Astrocyte (in vitro differentiated cells and primary cell): ENCODE measurements at regions not wholly inside any gene's neighbourhood (a gene's known extent, or its start where the extent isn't known, plus 50 kb on each side); places are given as distances from the start of the nearest gene placed in this dataset.

Experiments used
- DNase-seq: peaks from one replicate; pipeline ENCODE4 v3.0.0-alpha.2; 2010; ENCODE audit warnings: low read depth
- FAIRE-seq: peaks from 2 replicates; lab custom pipeline; 2011; peaks lifted over from hg19 to GRCh38; lab: Jason Lieb, UNC
- H2AFZ ChIP-seq: 2 replicates; pipeline ENCODE4 v1.6.0; 2012; ENCODE audit warnings: low read depth, low read length, inconsistent platforms
- H3K27ac ChIP-seq: 2 replicates; pipeline ENCODE4 v1.5.1; 2011; ENCODE audit warnings: low read depth, low read length, inconsistent platforms
- H3K27me3 ChIP-seq: 2 replicates; pipeline ENCODE4 v1.6.0; 2011; ENCODE audit warnings: low read length, inconsistent platforms; ENCODE audit not compliant: insufficient read depth
- H3K36me3 ChIP-seq: 2 replicates; pipeline ENCODE4 v1.5.1; 2011; ENCODE audit warnings: low read length, inconsistent platforms; ENCODE audit not compliant: insufficient read depth
- H3K4me1 ChIP-seq: 2 replicates; pipeline ENCODE4 v1.5.1; 2011; ENCODE audit warnings: low read length, inconsistent platforms; ENCODE audit not compliant: insufficient read depth
- H3K4me2 ChIP-seq: 2 replicates; pipeline ENCODE4 v1.6.0; 2012; ENCODE audit warnings: low read length, inconsistent platforms
- H3K4me3 ChIP-seq: 2 replicates; pipeline ENCODE4 v1.5.1; 2011; ENCODE audit warnings: low read depth, mild to moderate bottlenecking, low read length, inconsistent platforms; ENCODE audit not compliant: insufficient read depth
- H3K79me2 ChIP-seq: 2 replicates; pipeline ENCODE4 v1.6.0; 2012; ENCODE audit warnings: mild to moderate bottlenecking, low read length, inconsistent platforms; ENCODE audit not compliant: insufficient read depth
- H3K9ac ChIP-seq: 2 replicates; pipeline ENCODE4 v1.6.0; 2012; ENCODE audit warnings: mild to moderate bottlenecking, low read length, inconsistent platforms
- H3K9me3 ChIP-seq: 2 replicates; pipeline ENCODE4 v1.5.1; 2012; ENCODE audit warnings: low read depth, mild to moderate bottlenecking, low read length, inconsistent platforms; ENCODE audit not compliant: insufficient read depth
- H4K20me1 ChIP-seq: 2 replicates; pipeline ENCODE4 v1.6.0; 2012; ENCODE audit warnings: low read length, inconsistent platforms; ENCODE audit not compliant: insufficient read depth
- H3K27ac Mint-ChIP-seq: one replicate; pipeline ENCODE4 v1.8.0; 2021; ENCODE audit warnings: mild to moderate bottlenecking, mixed read lengths; ENCODE audit not compliant: unreplicated experiment
- H3K27me3 Mint-ChIP-seq: one replicate; pipeline ENCODE4 v1.8.0; 2021; ENCODE audit warnings: low read depth, mixed read lengths; ENCODE audit not compliant: unreplicated experiment
- H3K36me3 Mint-ChIP-seq: one replicate; pipeline ENCODE4 v1.8.0; 2021; ENCODE audit warnings: low read depth, mixed read lengths; ENCODE audit not compliant: unreplicated experiment
- H3K4me1 Mint-ChIP-seq: one replicate; pipeline ENCODE4 v1.8.0; 2021; ENCODE audit warnings: low read depth, mixed read lengths; ENCODE audit not compliant: unreplicated experiment
- H3K4me3 Mint-ChIP-seq: one replicate; pipeline ENCODE4 v1.8.0; 2021; ENCODE audit warnings: mild to moderate bottlenecking, moderate library complexity, mixed read lengths; ENCODE audit not compliant: unreplicated experiment
- H3K9me3 Mint-ChIP-seq: one replicate; pipeline ENCODE4 v1.8.0; 2021; ENCODE audit warnings: mild to moderate bottlenecking, mixed read lengths; ENCODE audit not compliant: unreplicated experiment
- CTCF ChIP-seq: IDR thresholded peaks from 2 replicates; pipeline ENCODE4 v1.5.1; 2011; ENCODE audit warnings: low read depth, mild to moderate bottlenecking, inconsistent platforms, low read length, moderate library complexity; ENCODE audit not compliant: insufficient read depth
- EZH2 ChIP-seq: IDR thresholded peaks from 2 replicates; pipeline ENCODE4 v1.6.1; 2012; ENCODE audit warnings: mild to moderate bottlenecking, low read length, inconsistent platforms; ENCODE audit not compliant: insufficient read depth

GRCh38 chr16:80019395-80019794 is 418.9 kb upstream of the MAF start:
- FAIRE-seq: no peak
- no peaks in the 10 kb centered on the region for H3K27me3 ChIP-seq

GRCh38 chr16:80018466-80018865 is 417.9 kb upstream of the MAF start:
- no peaks in the 10 kb centered on the region for H4K20me1 ChIP-seq
- H3K9me3 ChIP-seq: no peaks in the 10 kb centered on the region
- TF ChIP-seq CTCF (no peak), EZH2 (no peak)
- Mint-ChIP-seq H3K9me3 (no peaks in the 10 kb centered on the region), H3K4me1 (peaks cover 11% of the 10 kb centered on the region), H3K36me3 (no peaks in the 10 kb centered on the region), H3K4me3 (no peak overlapping the region), H3K27me3 (no peaks in the 10 kb centered on the region), H3K27ac (no peak overlapping the region)
- DNase-seq: no peak
- no peak for FAIRE-seq
- no peak overlapping the region for H2AFZ ChIP-seq
- H3K36me3 ChIP-seq: no peaks in the 10 kb centered on the region
- no peak overlapping the region for H3K4me3 ChIP-seq
- H3K27ac ChIP-seq: no peak overlapping the region
- H3K79me2 ChIP-seq: no peaks in the 10 kb centered on the region
- no peak overlapping the region for H3K9ac ChIP-seq
- H3K4me1 ChIP-seq: peaks cover 4% of the 10 kb centered on the region
- no peak overlapping the region for H3K4me2 ChIP-seq
- no peaks in the 10 kb centered on the region for H3K27me3 ChIP-seq

More at GRCh38 chr16:80019395-80019794, 418.9 kb upstream of the MAF start:
- Histone ChIP-seq H3K9ac (no peak overlapping the region), H3K4me2 (no peak overlapping the region), H4K20me1 (no peaks in the 10 kb centered on the region), H3K79me2 (no peaks in the 10 kb centered on the region), H3K27ac (no peak overlapping the region), H3K4me3 (no peak overlapping the region), H3K4me1 (peaks cover 4% of the 10 kb centered on the region), H2AFZ (no peak overlapping the region), H3K9me3 (no peaks in the 10 kb centered on the region), H3K36me3 (no peaks in the 10 kb centered on the region)
- no peaks in the 10 kb centered on the region for H3K27me3 Mint-ChIP-seq
- H3K36me3 Mint-ChIP-seq: no peaks in the 10 kb centered on the region
- no peak for DNase-seq
- TF ChIP-seq EZH2 (no peak), CTCF (no peak)
- H3K9me3 Mint-ChIP-seq: no peaks in the 10 kb centered on the region
- H3K4me1 Mint-ChIP-seq: peaks cover 20% of the 10 kb centered on the region
- no peak overlapping the region for H3K4me3 Mint-ChIP-seq
- no peak overlapping the region for H3K27ac Mint-ChIP-seq

DNA sequence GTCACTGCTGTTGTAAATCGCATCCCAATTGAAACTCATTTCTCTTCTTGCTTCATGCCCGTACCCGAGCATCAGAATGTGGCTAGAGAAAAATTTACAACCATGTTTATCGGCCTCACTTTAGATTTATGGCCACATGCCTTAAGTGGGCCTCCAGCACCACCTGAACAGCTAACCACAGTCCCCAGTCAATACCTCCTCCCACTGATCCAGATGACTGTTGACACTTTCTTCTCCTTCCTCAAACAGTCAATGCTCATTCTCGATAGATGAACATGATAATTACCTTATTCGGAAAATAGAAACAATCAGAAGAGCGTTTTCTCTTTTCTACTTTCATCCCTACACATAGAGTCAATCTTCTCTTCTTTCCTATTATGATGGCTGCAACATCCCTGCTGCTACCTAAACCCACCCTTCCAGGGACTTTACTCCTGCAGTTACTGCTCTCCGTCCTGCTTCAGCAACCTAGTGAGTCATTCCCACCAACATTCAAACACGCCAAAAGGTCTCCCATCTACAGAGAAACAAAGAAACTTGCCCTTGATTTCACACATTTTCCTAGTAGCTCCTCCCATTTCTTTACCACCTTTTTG is 416.3 kb upstream of the MAF start:
- Histone ChIP-seq H3K4me3 (no peak overlapping the region), H3K27ac (no peak overlapping the region), H3K4me1 (no peaks in the 10 kb centered on the region), H3K36me3 (no peaks in the 10 kb centered on the region), H2AFZ (no peak overlapping the region), H3K9me3 (no peaks in the 10 kb centered on the region), H3K27me3 (no peaks in the 10 kb centered on the region), H3K9ac (no peak overlapping the region), H3K4me2 (no peak overlapping the region), H4K20me1 (no peaks in the 10 kb centered on the region), H3K79me2 (no peaks in the 10 kb centered on the region)
- Mint-ChIP-seq H3K4me1 (peaks cover 5% of the 10 kb centered on the region), H3K36me3 (no peaks in the 10 kb centered on the region), H3K9me3 (no peaks in the 10 kb centered on the region), H3K4me3 (no peak overlapping the region), H3K27me3 (no peaks in the 10 kb centered on the region), H3K27ac (no peak overlapping the region)
- DNase-seq (no peak), FAIRE-seq (no peak)
- no peak for TF ChIP-seq EZH2
- TF ChIP-seq CTCF: no peak
